SK-N-SH (cell line): ENCODE measurements at regions not wholly inside any gene's neighbourhood (a gene's known extent, or its start where the extent isn't known, plus 50 kb on each side); places are given as distances from the start of the nearest gene placed in this dataset.
"Not testable (repeated sequence)": the region's sequence is repeated elsewhere in the genome, so short reads cannot be mapped to it uniquely, and the experiment has no call there.

Experiments
- CTCF ChIA-PET: fragments of 300-600, 350-600 bp; formaldehyde crosslinking; extraction: SDS; loops from one replicate; lab custom pipeline; 2021; lab: Yijun Ruan, JAX
- POLR2A ChIA-PET: fragments of 350-600 bp; sonication (Branson Sonifier 250); formaldehyde crosslinking; extraction: SDS; loops from one replicate; lab custom pipeline; 2020; ENCODE audit warnings: antibody characterized with exemption, inconsistent platforms; lab: Yijun Ruan, JAX
- DNase-seq: peaks from one replicate; pipeline ENCODE4 v3.0.0; 2012
- H2AFZ ChIP-seq: fragments of 200-600 bp; sonication (generic); 2 replicates; pipeline ENCODE4 v1.8.1; 2016; ENCODE audit warnings: antibody characterized with exemption, mild to moderate bottlenecking, low read depth
- H3F3A ChIP-seq: fragments of 200-600 bp; sonication (generic); replicated peaks from 2 replicates; pipeline ENCODE3; 2016; ENCODE audit warnings: antibody characterized with exemption, mild to moderate bottlenecking; ENCODE audit not compliant: insufficient read depth
- H3K27ac ChIP-seq, 2 experiments: fragments of 200-500 bp in 1 of 2; fragments of 200-600 bp in 1 of 2; sonication (Bioruptor generic) in 1 of 2; sonication (generic), shearing (Covaris generic) in 1 of 2; 2 replicates each; pipeline versions ENCODE4 v1.5.1 to v1.6.1; 2014 to 2016; ENCODE audit warnings: low read depth in 2 of 2, inconsistent platforms in 1 of 2, low read length in 1 of 2, mild to moderate bottlenecking in 1 of 2, mixed read lengths in 1 of 2
- H3K27me3 ChIP-seq: fragments of 200-600 bp; sonication (generic), shearing (Covaris generic); 2 replicates; pipeline ENCODE4 v1.6.1; 2016; ENCODE audit warnings: mixed run types; ENCODE audit not compliant: insufficient read depth
- H3K36me3 ChIP-seq, 2 experiments: fragments of 200-500 bp in 1 of 2; fragments of 200-600 bp in 1 of 2; sonication (Bioruptor generic) in 1 of 2; sonication (generic) in 1 of 2; replicated peaks in 1 of 2; 2 replicates each; pipeline versions ENCODE3 to v1.5.1; 2014 to 2016; ENCODE audit warnings: low read length in 1 of 2, mild to moderate bottlenecking in 1 of 2; ENCODE audit not compliant: insufficient read depth in 2 of 2, control insufficient read depth in 1 of 2
- H3K4me1 ChIP-seq, 2 experiments: fragments of 200-500 bp in 1 of 2; fragments of 200-600 bp in 1 of 2; sonication (Bioruptor generic) in 1 of 2; sonication (generic), shearing (Covaris generic) in 1 of 2; 2 replicates each; pipeline versions ENCODE4 v1.5.1 to v1.6.1; 2014 to 2016; ENCODE audit warnings: low read depth in 1 of 2, low read length in 1 of 2, mixed run types in 1 of 2; ENCODE audit not compliant: insufficient read depth in 2 of 2, control insufficient read depth in 1 of 2
- H3K4me2 ChIP-seq: fragments of 200-600 bp; sonication (generic), shearing (Covaris generic); 2 replicates; pipeline ENCODE4 v1.6.1; 2017; ENCODE audit warnings: mixed run types
- H3K4me3 ChIP-seq, 2 experiments: fragments of 200-500 bp in 1 of 2; fragments of 200-600 bp in 1 of 2; sonication (Bioruptor generic) in 1 of 2; sonication (generic), shearing (Covaris generic) in 1 of 2; 2 replicates each; pipeline versions ENCODE4 v1.5.1 to v1.8.1; 2014 to 2016; ENCODE audit warnings: low read depth in 2 of 2, inconsistent platforms in 1 of 2, low read length in 1 of 2, mild to moderate bottlenecking in 1 of 2, mixed read lengths in 1 of 2, moderate library complexity in 1 of 2
- H3K79me2 ChIP-seq: fragments of 200-600 bp; sonication (generic); 2 replicates; pipeline ENCODE4 v1.8.1; 2017; ENCODE audit warnings: mild to moderate bottlenecking; ENCODE audit not compliant: insufficient read depth
- H3K9ac ChIP-seq: fragments of 200-600 bp; sonication (generic); 2 replicates; pipeline ENCODE4 v1.6.1; 2017; ENCODE audit warnings: mixed run types
- H3K9me2 ChIP-seq: fragments of 200-600 bp; sonication (generic); 2 replicates; pipeline ENCODE4 v1.6.1; 2017; ENCODE audit warnings: mixed run types
- H3K9me3 ChIP-seq: fragments of 200-600 bp; sonication (generic); 2 replicates; pipeline ENCODE4 v1.6.1; 2017; ENCODE audit warnings: mixed run types, mild to moderate bottlenecking, moderate library complexity
- H4K20me1 ChIP-seq: fragments of 200-600 bp; sonication (generic); 2 replicates; pipeline ENCODE4 v1.6.1; 2017; ENCODE audit warnings: mild to moderate bottlenecking, mixed run types; ENCODE audit not compliant: insufficient read depth
- CHD2 ChIP-seq: fragments of 150-350 bp; IDR thresholded peaks from 2 replicates; pipeline ENCODE4 v1.6.1; 2018; ENCODE audit warnings: low read length; ENCODE audit not compliant: partially characterized antibody
- ELF1 ChIP-seq: IDR thresholded peaks from 2 replicates; pipeline ENCODE4 v1.4.0; 2012
- EP300 ChIP-seq, 2 experiments: IDR thresholded peaks; 2 replicates each; pipeline versions ENCODE4 v1.4.0 to v1.6.1; 2012; ENCODE audit warnings: borderline replicate concordance in 1 of 2, low read depth in 1 of 2, low read length in 1 of 2
- FOXJ3 ChIP-seq: sonication (generic); formaldehyde crosslinking; IDR thresholded peaks from 2 replicates; pipeline ENCODE4 v1.5.1; 2020; ENCODE audit warnings: mild to moderate bottlenecking, missing genetic modification reagents
- GABPA ChIP-seq: IDR thresholded peaks from 2 replicates; pipeline ENCODE4 v1.4.0; 2012; ENCODE audit warnings: low read depth, mild to moderate bottlenecking
- JUND ChIP-seq: IDR thresholded peaks from 2 replicates; pipeline ENCODE4 v1.4.0; 2012
- NFIC ChIP-seq: IDR thresholded peaks from 2 replicates; pipeline ENCODE4 v1.4.0; 2012; ENCODE audit warnings: borderline replicate concordance
- PBX3 ChIP-seq: IDR thresholded peaks from 2 replicates; pipeline ENCODE4; 2012
- RCOR1 ChIP-seq: fragments of 150-350 bp; IDR thresholded peaks from 2 replicates; pipeline ENCODE4 v1.6.1; 2017; ENCODE audit warnings: antibody characterized with exemption, low read length
- RFX5 ChIP-seq: IDR thresholded peaks from 2 replicates; pipeline ENCODE4 v1.6.1; 2012; ENCODE audit warnings: mild to moderate bottlenecking, improper control_type of control experiment, low read length
- SIN3A ChIP-seq: IDR thresholded peaks from 2 replicates; pipeline ENCODE4 v1.6.1; 2012; ENCODE audit warnings: low read depth, mild to moderate bottlenecking, low read length, moderate library complexity, borderline replicate concordance
- SMC3 ChIP-seq: IDR thresholded peaks from 2 replicates; pipeline ENCODE4 v1.6.1; 2012; ENCODE audit warnings: low read depth, low read length, improper control_type of control experiment
- TEAD4 ChIP-seq: IDR thresholded peaks from 2 replicates; pipeline ENCODE4 v1.4.0; 2012; ENCODE audit warnings: mild to moderate bottlenecking, borderline replicate concordance; ENCODE audit not compliant: insufficient read depth
- USF1 ChIP-seq: IDR thresholded peaks from 2 replicates; pipeline ENCODE4 v1.4.0; 2012; ENCODE audit warnings: low read depth, borderline replicate concordance
- YY1 ChIP-seq: IDR thresholded peaks from 2 replicates; pipeline ENCODE4 v1.4.0; 2012; ENCODE audit warnings: low read depth, mild to moderate bottlenecking
- WGBS: methylation state at CpG from one replicate; pipeline ENCODE4 v1.1.6; 2017; ENCODE audit warnings: low lambda C conversion rate; 5-methylcytosine and 5-hydroxymethylcytosine counted together
- TF ChIP-seq, protein P1 (sequence below): IDR thresholded peaks from 2 replicates; pipeline ENCODE4 v1.4.0; 2012; ENCODE audit warnings: low read depth, borderline replicate concordance
- TF ChIP-seq, protein P2 (sequence below): fragments of 150-350 bp; IDR thresholded peaks from 2 replicates; pipeline ENCODE4 v1.6.1; 2016; ENCODE audit warnings: mild to moderate bottlenecking, low read depth, low read length

- H3F3A ChIP-seq, H2AFZ ChIP-seq, H3K36me3 ChIP-seq, H3K4me3 ChIP-seq, H3K4me1 ChIP-seq, H3K9me3 ChIP-seq, H3K27me3 ChIP-seq, POLR2A ChIA-PET, H3K4me2 ChIP-seq, H3K79me2 ChIP-seq, H4K20me1 ChIP-seq, DNase-seq, H3K9ac ChIP-seq, H3K9me2 ChIP-seq, CTCF ChIA-PET, H3K27ac ChIP-seq: not testable (repeated sequence)
- 6% methylated on average over 3 of the region's 3 CpGs for WGBS
Measured at GRCh38 chr7:58085444-58085843, 635.5 kb downstream of the ZNF716 start.

DNA sequence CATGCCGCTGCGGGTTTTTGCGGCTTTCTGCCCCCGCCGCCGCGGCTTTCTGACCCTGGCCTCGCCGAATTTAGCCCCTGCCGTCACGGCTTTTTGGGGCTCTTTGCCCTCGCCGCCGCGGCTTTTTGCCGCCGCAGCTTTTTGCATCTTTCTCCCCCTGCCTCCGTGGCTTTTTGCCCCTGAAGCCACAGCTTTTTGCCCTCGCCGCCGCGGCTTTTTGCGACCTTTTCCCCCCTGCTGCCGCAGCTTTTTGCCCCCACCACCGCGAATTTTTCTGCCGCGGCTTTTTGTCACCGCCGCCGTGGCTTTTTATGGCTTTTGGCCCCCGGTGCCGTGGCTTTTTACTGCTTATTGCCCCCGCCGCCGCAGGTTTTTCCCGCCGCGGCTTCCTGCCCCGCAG is 636.5 kb downstream of the ZNF716 start:
- ChIA-PET POLR2A (no interaction called here), CTCF (no interaction called here)
- DNase-seq, result no peak
- TF ChIP-seq, protein P1, sequence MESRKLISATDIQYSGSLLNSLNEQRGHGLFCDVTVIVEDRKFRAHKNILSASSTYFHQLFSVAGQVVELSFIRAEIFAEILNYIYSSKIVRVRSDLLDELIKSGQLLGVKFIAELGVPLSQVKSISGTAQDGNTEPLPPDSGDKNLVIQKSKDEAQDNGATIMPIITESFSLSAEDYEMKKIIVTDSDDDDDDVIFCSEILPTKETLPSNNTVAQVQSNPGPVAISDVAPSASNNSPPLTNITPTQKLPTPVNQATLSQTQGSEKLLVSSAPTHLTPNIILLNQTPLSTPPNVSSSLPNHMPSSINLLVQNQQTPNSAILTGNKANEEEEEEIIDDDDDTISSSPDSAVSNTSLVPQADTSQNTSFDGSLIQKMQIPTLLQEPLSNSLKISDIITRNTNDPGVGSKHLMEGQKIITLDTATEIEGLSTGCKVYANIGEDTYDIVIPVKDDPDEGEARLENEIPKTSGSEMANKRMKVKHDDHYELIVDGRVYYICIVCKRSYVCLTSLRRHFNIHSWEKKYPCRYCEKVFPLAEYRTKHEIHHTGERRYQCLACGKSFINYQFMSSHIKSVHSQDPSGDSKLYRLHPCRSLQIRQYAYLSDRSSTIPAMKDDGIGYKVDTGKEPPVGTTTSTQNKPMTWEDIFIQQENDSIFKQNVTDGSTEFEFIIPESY, result no peak
- TF ChIP-seq GABPA, result no peak
- no peak for TF ChIP-seq EP300 (IDR thresholded peaks at IDR 0.05; ENCODE audit: borderline replicate concordance in 1 of 2, low read depth in 1 of 2, low read length in 1 of 2)
- TF ChIP-seq CHD2, result no peak
- TF ChIP-seq, protein P2, sequence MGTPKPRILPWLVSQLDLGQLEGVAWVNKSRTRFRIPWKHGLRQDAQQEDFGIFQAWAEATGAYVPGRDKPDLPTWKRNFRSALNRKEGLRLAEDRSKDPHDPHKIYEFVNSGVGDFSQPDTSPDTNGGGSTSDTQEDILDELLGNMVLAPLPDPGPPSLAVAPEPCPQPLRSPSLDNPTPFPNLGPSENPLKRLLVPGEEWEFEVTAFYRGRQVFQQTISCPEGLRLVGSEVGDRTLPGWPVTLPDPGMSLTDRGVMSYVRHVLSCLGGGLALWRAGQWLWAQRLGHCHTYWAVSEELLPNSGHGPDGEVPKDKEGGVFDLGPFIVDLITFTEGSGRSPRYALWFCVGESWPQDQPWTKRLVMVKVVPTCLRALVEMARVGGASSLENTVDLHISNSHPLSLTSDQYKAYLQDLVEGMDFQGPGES, result no peak
- TF ChIP-seq SIN3A, result no peak
- TF ChIP-seq RFX5, result no peak
- TF ChIP-seq RCOR1, result no peak
- TF ChIP-seq PBX3, result no peak
- TF ChIP-seq NFIC, result no peak
- TF ChIP-seq ELF1, result no peak
- TF ChIP-seq TEAD4, result no peak
- no peak for TF ChIP-seq JUND
- TF ChIP-seq FOXJ3 (CRISPR knock-in tag), result no peak
- no peak for TF ChIP-seq SMC3
- TF ChIP-seq YY1, result no peak
- no peak for TF ChIP-seq USF1
- Histone ChIP-seq H3K79me2 (no peaks in the 10 kb centered on the region), H3K4me1 (no peaks in the 10 kb centered on the region), H3K36me3 (no peaks in the 10 kb centered on the region), H3K9me2 (no peaks in the 10 kb centered on the region), H3K9me3 (peaks cover 3% of the 10 kb centered on the region; the same call in 1 of the 2 replicates), H3K27me3 (no peaks in the 10 kb centered on the region), H3F3A (no peaks in the 10 kb centered on the region), H3K4me3 (no peak overlapping the region), H3K9ac (no peak overlapping the region), H4K20me1 (no peaks in the 10 kb centered on the region), H2AFZ (no peak overlapping the region), H3K4me2 (no peak overlapping the region), H3K27ac (no peak overlapping the region)
- WGBS, result 66% methylated on average over 40 of the region's 40 CpGs
